IMR-90 (cell line): ENCODE measurements at regions not wholly inside any gene's neighbourhood (a gene's known extent, or its start where the extent isn't known, plus 50 kb on each side); places are given as distances from the start of the nearest gene placed in this dataset.

Experiments used
- ATAC-seq: fragments of 200-7000 bp; cut with Tn5 transposase; 2 replicates; pipeline ENCODE4 v1.9.1; 2020; ENCODE audit warnings: low read depth, mild to moderate bottlenecking, moderate library complexity
- BruUV-seq: library from RNA; stranded (reverse); fragments of 400-500 nt; replicated peaks from 2 replicates; lab custom pipeline; 2021; lab: Mats Ljungman, UMichigan
- CTCF ChIA-PET: fragments of 300-600 bp; formaldehyde crosslinking; extraction: SDS; loops from one replicate; lab custom pipeline; 2021; ENCODE audit warnings: antibody characterized with exemption; lab: Yijun Ruan, JAX
- POLR2A ChIA-PET: fragments of 300-600 bp; sonication (Branson Sonifier 250); formaldehyde crosslinking; loops from one replicate; lab custom pipeline; 2022; ENCODE audit warnings: antibody characterized with exemption; ENCODE audit not compliant: unreplicated experiment; lab: Charles Lee
- DNase-seq: peaks from one replicate; pipeline ENCODE4 v3.0.0; 2013
- H2AFZ ChIP-seq: replicated peaks from 2 replicates; pipeline ENCODE3; 2013; ENCODE audit warnings: low read length, mild to moderate bottlenecking; ENCODE audit not compliant: poor library complexity
- H2AK5ac ChIP-seq: 2 replicates; pipeline ENCODE4 v1.6.1; 2013; ENCODE audit warnings: low read depth, low read length, inconsistent platforms
- H2AK9ac ChIP-seq: replicated peaks from 2 replicates; pipeline ENCODE3; 2013; ENCODE audit warnings: mild to moderate bottlenecking, low read depth, low read length, moderate library complexity; ENCODE audit not compliant: poor library complexity
- H2BK120ac ChIP-seq: 2 replicates; pipeline ENCODE4 v1.6.1; 2013; ENCODE audit warnings: low read depth, low read length, inconsistent platforms
- H2BK15ac ChIP-seq: 3 replicates; pipeline ENCODE4 v1.6.1; 2013; ENCODE audit warnings: low read depth, low read length, inconsistent platforms
- H2BK20ac ChIP-seq: 2 replicates; pipeline ENCODE4 v1.6.1; 2013; ENCODE audit warnings: low read depth, mild to moderate bottlenecking, inconsistent platforms, low read length, moderate library complexity
- H2BK5ac ChIP-seq: 2 replicates; pipeline ENCODE4 v1.6.1; 2013; ENCODE audit warnings: mild to moderate bottlenecking, low read depth, low read length, inconsistent platforms; ENCODE audit not compliant: poor library complexity, severe bottlenecking
- H3K14ac ChIP-seq: replicated peaks from 2 replicates; pipeline ENCODE4 v1.6.1; 2013; ENCODE audit warnings: low read depth, low read length, inconsistent platforms
- H3K18ac ChIP-seq: 2 replicates; pipeline ENCODE4 v1.6.1; 2013; ENCODE audit warnings: low read depth, low read length, control low read depth
- H3K23ac ChIP-seq: 2 replicates; pipeline ENCODE4 v1.6.1; 2013; ENCODE audit warnings: low read depth, low read length, inconsistent platforms
- H3K27ac ChIP-seq: 2 replicates; pipeline ENCODE4 v1.5.1; 2013; ENCODE audit warnings: mild to moderate bottlenecking, control low read depth, low read length; ENCODE audit not compliant: insufficient read depth
- H3K27me3 ChIP-seq: 2 replicates; pipeline ENCODE4 v1.6.1; 2013; ENCODE audit warnings: low read length; ENCODE audit not compliant: control insufficient read depth, insufficient read depth
- H3K36me3 ChIP-seq: 2 replicates; pipeline ENCODE4 v1.6.1; 2013; ENCODE audit warnings: low read length, mixed read lengths; ENCODE audit not compliant: control insufficient read depth, insufficient read depth
- H3K4ac ChIP-seq: 2 replicates; pipeline ENCODE4 v1.6.1; 2013; ENCODE audit warnings: low read depth, low read length, inconsistent platforms
- H3K4me1 ChIP-seq: 2 replicates; pipeline ENCODE4 v1.6.1; 2013; ENCODE audit warnings: low read length, mixed read lengths; ENCODE audit not compliant: control insufficient read depth, insufficient read depth
- H3K4me2 ChIP-seq: 2 replicates; pipeline ENCODE4 v1.6.1; 2013; ENCODE audit warnings: low read depth, mild to moderate bottlenecking, control low read depth, low read length, moderate library complexity
- H3K4me3 ChIP-seq: 2 replicates; pipeline ENCODE4 v1.5.1; 2013; ENCODE audit warnings: low read depth, mild to moderate bottlenecking, control low read depth, low read length, moderate library complexity; ENCODE audit not compliant: insufficient read depth
- H3K56ac ChIP-seq: 2 replicates; pipeline ENCODE4 v1.6.1; 2013; ENCODE audit warnings: low read length, inconsistent platforms; ENCODE audit not compliant: insufficient read depth; ENCODE audit errors: extremely low read depth
- H3K79me1 ChIP-seq, 2 experiments: 2 replicates each; pipeline ENCODE4 v1.6.1; 2013; ENCODE audit warnings: low read length in 2 of 2, inconsistent platforms in 1 of 2, low read depth in 1 of 2
- H3K9ac ChIP-seq: 2 replicates; pipeline ENCODE4 v1.6.1; 2013; ENCODE audit warnings: low read depth, low read length, control low read depth
- H3K9me1 ChIP-seq: 2 replicates; pipeline ENCODE4 v1.6.1; 2013; ENCODE audit warnings: low read length, inconsistent platforms; ENCODE audit not compliant: insufficient read depth
- H3K9me3 ChIP-seq: 2 replicates; pipeline ENCODE4 v1.6.1; 2013; ENCODE audit warnings: low read length; ENCODE audit not compliant: control insufficient read depth, insufficient read depth
- H4K20me1 ChIP-seq: 2 replicates; pipeline ENCODE4 v1.6.1; 2013; ENCODE audit warnings: low read length, inconsistent platforms; ENCODE audit not compliant: insufficient read depth
- H4K5ac ChIP-seq: 2 replicates; pipeline ENCODE4 v1.6.1; 2013; ENCODE audit warnings: mild to moderate bottlenecking, low read depth, low read length, control low read depth
- H4K8ac ChIP-seq, 2 experiments: 2 replicates each; pipeline ENCODE4 v1.6.1; 2013; ENCODE audit warnings: low read depth in 2 of 2, low read length in 2 of 2, control low read depth in 1 of 2, inconsistent platforms in 1 of 2
- H4K91ac ChIP-seq: 2 replicates; pipeline ENCODE4 v1.6.1; 2013; ENCODE audit warnings: low read depth, low read length, inconsistent platforms; ENCODE audit not compliant: insufficient read depth
- ELK1 ChIP-seq: fragments of 150-350 bp; IDR thresholded peaks from 2 replicates; pipeline ENCODE4 v1.6.1; 2016; ENCODE audit warnings: low read depth, mild to moderate bottlenecking, low read length, moderate library complexity, borderline replicate concordance
- FOS ChIP-seq: fragments of 150-350 bp; IDR thresholded peaks from 2 replicates; pipeline ENCODE4 v1.6.1; 2016; ENCODE audit warnings: low read depth, low read length
- RCOR1 ChIP-seq: IDR thresholded peaks from 2 replicates; pipeline ENCODE4 v1.6.1; 2012; ENCODE audit warnings: mild to moderate bottlenecking, low read length, improper control_type of control experiment; ENCODE audit not compliant: insufficient replicate concordance
- USF2 ChIP-seq: fragments of 150-350 bp; IDR thresholded peaks from 2 replicates; pipeline ENCODE4 v1.6.1; 2017; ENCODE audit warnings: mild to moderate bottlenecking, antibody characterized with exemption, low read length, low read depth
- WGBS, 2 experiments: methylation state at CpG; one replicate each; pipeline versions ENCODE4 v1.1.5 to v1.1.7; 2013; ENCODE audit warnings: missing lambda C conversion rate in 2 of 2; ENCODE audit not compliant: insufficient read length in 1 of 2; ENCODE audit errors: extremely low coverage in 2 of 2; 5-methylcytosine and 5-hydroxymethylcytosine counted together
- dilution Hi-C: fragments of 300-500 bp; cut with HindIII; formaldehyde crosslinking; loops from one replicate; pipeline ENCODE4 v1.14.3; 2018; ENCODE audit warnings: low sequenced_read_pairs; ENCODE audit not compliant: unreplicated experiment
- in situ Hi-C: fragments of 300-500 bp; cut with MboI; formaldehyde crosslinking; loops from 3 replicates; pipeline ENCODE4 v1.14.3; 2019; ENCODE audit warnings: low sequenced_read_pairs, inconsistent platforms, mixed read lengths
- intact Hi-C: fragments of 100-400 bp; cut with micrococcal nuclease; formaldehyde crosslinking; loops from 2 replicates; pipeline ENCODE4 v1.10.0; 2022

GRCh38 chr5:144065786-144066185 is 104.7 kb downstream of the YIPF5 start:
- Histone ChIP-seq H3K79me1 (no peaks in the 10 kb centered on the region), H2BK5ac (no peak overlapping the region), H3K9me3 (no peaks in the 10 kb centered on the region), H3K4me2 (no peak overlapping the region), H3K9me1 (0 out of 2 replicates have a peak, but pooled peaks cover 2% of the 10 kb centered on the region), H3K36me3 (no peaks in the 10 kb centered on the region), H3K56ac (no peak overlapping the region), H2AFZ (no peak overlapping the region), H2BK15ac (no peak overlapping the region), H3K4me1 (peaks cover 12% of the 10 kb centered on the region), H3K27me3 (no peaks in the 10 kb centered on the region), H4K20me1 (no peaks in the 10 kb centered on the region), H3K4ac (no peak overlapping the region), H2AK5ac (no peak overlapping the region), H4K8ac (no peak overlapping the region), H3K23ac (no peak overlapping the region), H2AK9ac (no peak overlapping the region), H4K91ac (no peak overlapping the region; the same call in 1 of the 2 replicates), H2BK120ac (no peak overlapping the region; the same call in 1 of the 2 replicates), H3K18ac (no peak overlapping the region), H4K5ac (no peak overlapping the region), H3K9ac (no peak overlapping the region), H3K14ac (no peak overlapping the region), H2BK20ac (no peak overlapping the region), H3K4me3 (no peak overlapping the region), H3K27ac (no peak overlapping the region)
- BruUV-seq = no TSS peak
- ATAC-seq (no peak), DNase-seq (no peak)
- in situ Hi-C loops (no loop called here), intact Hi-C loops (no loop called here), dilution Hi-C loops (no loop called here)
- ChIA-PET POLR2A (no interaction called here), CTCF (no interaction called here)
- no CpG with 5 or more reads among the region's 2 CpGs for WGBS, 2 experiments
- TF ChIP-seq ELK1 (no peak), USF2 (no peak), RCOR1 (no peak), FOS (no peak)
